ENCODE measurements at regions not wholly inside any gene's neighbourhood (a gene's known extent, or its start where the extent isn't known, plus 50 kb on each side); places are given as distances from the start of the nearest gene placed in this dataset.

- H3K9me3 ChIP-seq = no peaks in the 10 kb centered on the region
- no peak overlapping the region for H3K4me3 ChIP-seq
- H3K36me3 ChIP-seq = no peaks in the 10 kb centered on the region
- TF ChIP-seq CTCF (IDR thresholded peaks at IDR 0.05) = peak in 1 of 2 donors; percentile 43
- no peaks in the 10 kb centered on the region for H3K27me3 ChIP-seq
- no peak overlapping the region for H3K27ac ChIP-seq
- DNase-seq (ENCODE audit: low spot score) = no peak
- H3K4me1 ChIP-seq = no peaks in the 10 kb centered on the region
Measured at GRCh38 chr10:9608602-9609001, 1409.1 kb upstream of the CELF2 start.

GRCh38 chr10:9613338-9614075 lies 1404.2 kb upstream of the CELF2 start:
- H3K27ac ChIP-seq = no peak overlapping the region
- no peaks in the 10 kb centered on the region for H3K36me3 ChIP-seq
- DNase-seq (ENCODE audit: low spot score) = no peak
- no peak for TF ChIP-seq CTCF (IDR thresholded peaks at IDR 0.05)
- H3K27me3 ChIP-seq = no peaks in the 10 kb centered on the region
- no peak overlapping the region for H3K4me3 ChIP-seq
- H3K4me1 ChIP-seq = no peaks in the 10 kb centered on the region
- no peaks in the 10 kb centered on the region for H3K9me3 ChIP-seq

- Histone ChIP-seq H3K4me1 (no peaks in the 10 kb centered on the region), H3K27ac (no peak overlapping the region), H3K9me3 (no peaks in the 10 kb centered on the region), H3K36me3 (no peaks in the 10 kb centered on the region), H3K27me3 (no peaks in the 10 kb centered on the region), H3K4me3 (no peak overlapping the region)
- DNase-seq (ENCODE audit: low spot score) = no peak
- no peak for TF ChIP-seq CTCF (IDR thresholded peaks at IDR 0.05)
Measured at GRCh38 chr10:9615189-9615588, 1402.5 kb upstream of the CELF2 start.

- Histone ChIP-seq H3K9me3 (no peaks in the 10 kb centered on the region), H3K36me3 (no peaks in the 10 kb centered on the region), H3K4me3 (no peak overlapping the region), H3K27me3 (no peaks in the 10 kb centered on the region), H3K4me1 (no peaks in the 10 kb centered on the region), H3K27ac (no peak overlapping the region)
- no peak for DNase-seq (ENCODE audit: low spot score)
- TF ChIP-seq CTCF (IDR thresholded peaks at IDR 0.05) = no peak
Measured at GRCh38 chr10:9621216-9621615, 1396.5 kb upstream of the CELF2 start.

GRCh38 chr10:9625304-9625703 lies 1392.4 kb upstream of the CELF2 start:
- DNase-seq (ENCODE audit: low spot score) = no peak
- no peaks in the 10 kb centered on the region for H3K9me3 ChIP-seq
- H3K4me3 ChIP-seq = no peak overlapping the region
- no peaks in the 10 kb centered on the region for H3K4me1 ChIP-seq
- no peak overlapping the region for H3K27ac ChIP-seq
- no peaks in the 10 kb centered on the region for H3K27me3 ChIP-seq
- no peaks in the 10 kb centered on the region for H3K36me3 ChIP-seq
- no peak for TF ChIP-seq CTCF (IDR thresholded peaks at IDR 0.05)

- no peak for TF ChIP-seq CTCF (IDR thresholded peaks at IDR 0.05)
Measured at GRCh38 chr10:9634466-9634865, 1383.2 kb upstream of the CELF2 start.

More at GRCh38 chr10:9634466-9634865, 1383.2 kb upstream of the CELF2 start:
- no peak for DNase-seq (ENCODE audit: low spot score)
- Histone ChIP-seq H3K4me1 (no peaks in the 10 kb centered on the region), H3K27ac (no peak overlapping the region), H3K9me3 (no peaks in the 10 kb centered on the region), H3K4me3 (no peak overlapping the region), H3K36me3 (no peaks in the 10 kb centered on the region), H3K27me3 (no peaks in the 10 kb centered on the region)

Data from right atrium auricular region (tissue), 2 donors.